K562 (cell line): ENCODE measurements at regions not wholly inside any gene's neighbourhood (a gene's known extent, or its start where the extent isn't known, plus 50 kb on each side); places are given as distances from the start of the nearest gene placed in this dataset.

Experiments used
- ATAC-seq: fragments of 200-7000 bp; cut with Tn5 transposase; 3 replicates; pipeline ENCODE4 v1.9.1; 2020; ENCODE audit warnings: moderate library complexity
- BruUV-seq: library from RNA; stranded (reverse); fragments of 400-500 nt; replicated peaks from 2 replicates; lab custom pipeline; 2021; lab: Mats Ljungman, UMichigan
- CTCF ChIA-PET: fragments of 300-600 bp; formaldehyde crosslinking; extraction: SDS; loops from one replicate; lab custom pipeline; 2021; ENCODE audit warnings: low intra/inter-chr PET ratio; lab: Yijun Ruan, JAX
- POLR2A ChIA-PET: fragments of 300-600, 350-650 bp; sonication (Branson Sonifier 250); formaldehyde crosslinking; extraction: SDS; loops from one replicate; lab custom pipeline; 2021; ENCODE audit warnings: antibody characterized with exemption, inconsistent platforms; lab: Yijun Ruan, JAX
- DNase-seq, 4 experiments: peaks; one replicate each; pipeline versions ENCODE4 v3.0.0 to v3.0.0-alpha.2; 2011 to 2018; ENCODE audit warnings: low spot score in 3 of 4, mixed read lengths in 3 of 4; ENCODE audit errors: extremely low read depth in 1 of 4
- FAIRE-seq: peaks from 2 replicates; lab custom pipeline; 2011; peaks lifted over from hg19 to GRCh38; lab: Jason Lieb, UNC
- H2AFZ ChIP-seq: 2 replicates; pipeline ENCODE4 v1.6.0; 2011; ENCODE audit warnings: low read depth, low read length, control low read depth, inconsistent platforms
- H3K27ac ChIP-seq: fragments of 200-600 bp; 3 replicates; pipeline ENCODE4 v1.8.0; 2011; ENCODE audit warnings: low read depth, mild to moderate bottlenecking, control low read depth, inconsistent platforms, low read length, moderate library complexity, mixed read lengths; ENCODE audit errors: extremely low read depth
- H3K27me3 ChIP-seq, 2 experiments: fragments of 300-600 bp in 1 of 2; 2 replicates in 1 of 2; 3 replicates in 1 of 2; pipeline versions ENCODE4 v1.6.0 to v1.8.0; 2011; ENCODE audit warnings: inconsistent platforms in 2 of 2, low read length in 2 of 2, mild to moderate bottlenecking in 1 of 2, mixed read lengths in 1 of 2, moderate library complexity in 1 of 2; ENCODE audit not compliant: control insufficient read depth in 2 of 2, insufficient read depth in 2 of 2
- H3K36me3 ChIP-seq: fragments of 300-600 bp; 3 replicates; pipeline ENCODE4 v1.8.0; 2011; ENCODE audit warnings: mild to moderate bottlenecking, low read length, inconsistent platforms; ENCODE audit not compliant: control insufficient read depth, insufficient read depth
- H3K4me1 ChIP-seq, 2 experiments: fragments of 200-600 bp in 1 of 2; replicated peaks in 1 of 2; 2 replicates in 1 of 2; 3 replicates in 1 of 2; pipeline versions ENCODE4 v1.5.1 to v1.8.0; 2011; ENCODE audit warnings: inconsistent platforms in 2 of 2, low read length in 2 of 2, mild to moderate bottlenecking in 1 of 2, mixed read lengths in 1 of 2, moderate library complexity in 1 of 2; ENCODE audit not compliant: control insufficient read depth in 2 of 2, insufficient read depth in 2 of 2
- H3K4me2 ChIP-seq: 2 replicates; pipeline ENCODE4 v1.6.1; 2011; ENCODE audit warnings: low read length, control low read depth, inconsistent platforms, mixed read lengths; ENCODE audit not compliant: insufficient read depth
- H3K4me3 ChIP-seq: fragments of 200-600 bp; sonication (generic), shearing (Covaris generic); 2 replicates; pipeline ENCODE4 v1.5.1; 2016; ENCODE audit warnings: control low read depth, inconsistent platforms
- H3K79me2 ChIP-seq: fragments of 200-600 bp; 3 replicates; pipeline ENCODE4 v1.8.0; 2011; ENCODE audit warnings: low read length, inconsistent platforms; ENCODE audit not compliant: control insufficient read depth, insufficient read depth
- H3K9ac ChIP-seq, 2 experiments: 2 replicates each; pipeline versions ENCODE4 v1.6.0 to v1.6.1; 2011; ENCODE audit warnings: low read depth in 2 of 2, low read length in 2 of 2, control low read depth in 1 of 2, inconsistent platforms in 1 of 2, mild to moderate bottlenecking in 1 of 2, mixed read lengths in 1 of 2; ENCODE audit not compliant: insufficient read depth in 1 of 2
- H3K9me1 ChIP-seq: one replicate; pipeline ENCODE4 v1.6.0; 2011; ENCODE audit warnings: inconsistent platforms, mild to moderate bottlenecking, low read length, moderate library complexity; ENCODE audit not compliant: control insufficient read depth, insufficient read depth
- H3K9me3 ChIP-seq: replicated peaks from 2 replicates; pipeline ENCODE4 v1.5.1; 2011; ENCODE audit warnings: low read depth, low read length, inconsistent platforms; ENCODE audit not compliant: control insufficient read depth, insufficient read depth
- H4K20me1 ChIP-seq: replicated peaks from 2 replicates; pipeline ENCODE4 v1.6.1; 2011; ENCODE audit warnings: low read length, inconsistent platforms, mixed read lengths; ENCODE audit not compliant: control insufficient read depth, insufficient read depth
- ARHGAP35 ChIP-seq: fragments of 450-650 bp; IDR thresholded peaks from 2 replicates; pipeline ENCODE4 v1.6.1; 2018; ENCODE audit not compliant: partially characterized antibody
- ATF3 ChIP-seq, 2 experiments: fragments of 450-650 bp in 1 of 2; sonication (generic) in 1 of 2; formaldehyde crosslinking in 1 of 2; IDR thresholded peaks in 1 of 2; conservative IDR thresholded peaks in 1 of 2; 2 replicates each; pipeline versions ENCODE4 v1.6.1 to v1.8.1; 2016 to 2023; ENCODE audit warnings: mild to moderate bottlenecking in 2 of 2, moderate library complexity in 2 of 2, inconsistent platforms in 1 of 2, missing genetic modification reagents in 1 of 2
- E2F4 ChIP-seq: sonication (generic); formaldehyde crosslinking; IDR thresholded peaks from 2 replicates; pipeline ENCODE4 v1.8.0; 2022; ENCODE audit warnings: mild to moderate bottlenecking, low read depth, missing genetic modification reagents
- EWSR1 ChIP-seq: fragments of 450-650 bp; IDR thresholded peaks from 2 replicates; pipeline ENCODE4 v1.6.1; 2018; ENCODE audit warnings: borderline replicate concordance, mild to moderate bottlenecking, low read depth, moderate library complexity; ENCODE audit not compliant: partially characterized antibody
- IFI16 ChIP-seq: fragments of 250-450 bp; sonication (Bioruptor Pico); IDR thresholded peaks from 2 replicates; pipeline ENCODE4 v2.1.2; 2022; ENCODE audit warnings: mild to moderate bottlenecking, inconsistent platforms
- IRF1 ChIP-seq: sonication (generic); formaldehyde crosslinking; IDR thresholded peaks from 2 replicates; pipeline ENCODE4 v1.8.0; 2022; ENCODE audit warnings: missing genetic modification reagents, mild to moderate bottlenecking, borderline replicate concordance
- NR1H2 ChIP-seq: sonication (generic); formaldehyde crosslinking; IDR thresholded peaks from 2 replicates; pipeline ENCODE4 v1.4.0; 2020; ENCODE audit warnings: mild to moderate bottlenecking, missing genetic modification reagents
- REST ChIP-seq, 2 experiments: fragments of 450-650 bp; formaldehyde crosslinking in 1 of 2; IDR thresholded peaks; 2 replicates each; pipeline versions ENCODE4 v1.4.0 to v1.6.1; 2014 to 2020; ENCODE audit warnings: mild to moderate bottlenecking in 2 of 2, borderline replicate concordance in 1 of 2, low read depth in 1 of 2
- U2AF1 ChIP-seq: fragments of 200-400 bp; formaldehyde crosslinking; optimal IDR thresholded peaks from 2 replicates; pipeline ENCODE3; 2017; ENCODE audit warnings: mild to moderate bottlenecking, low read depth, low read length, moderate library complexity
- ZFPM2 ChIP-seq: fragments of 250-450 bp; sonication (Bioruptor Pico); IDR thresholded peaks from 2 replicates; pipeline ENCODE4 v1.5.1; 2022; ENCODE audit warnings: mild to moderate bottlenecking
- ZNF668 ChIP-seq: fragments of 250-450 bp; sonication (Bioruptor Pico); IDR thresholded peaks from 2 replicates; pipeline ENCODE4 v1.8.0; 2022; ENCODE audit warnings: mild to moderate bottlenecking, inconsistent platforms
- WGBS: fragments of 100-300 bp; shearing (Covaris generic); methylation state at CpG from one replicate; pipeline ENCODE4 v1.1.6; 2016; ENCODE audit warnings: low coverage, mixed read lengths; ENCODE audit not compliant: insufficient coverage; ENCODE audit errors: missing lambda C conversion rate; 5-methylcytosine and 5-hydroxymethylcytosine counted together
- in situ Hi-C: fragments of 300-500 bp; cut with MboI; formaldehyde crosslinking; loops from 4 replicates; pipeline ENCODE4 v1.15.0; 2018; ENCODE audit warnings: inconsistent platforms, mixed read lengths
- intact Hi-C: fragments of 100-400 bp; cut with micrococcal nuclease; formaldehyde crosslinking; loops from 2 replicates; pipeline ENCODE4 v1.14.2; 2022

GRCh38 chr5:4942831-4943178 lies 197.3 kb upstream of the ADAMTS16 start:
- in situ Hi-C loops (no loop called here), intact Hi-C loops (loop anchor here (2.0 kb wide), 1 partner anchor 64 kb away; no protein-coding TSS in a partner anchor)
- Histone ChIP-seq H3K4me2 (no peak overlapping the region), H3K79me2 (no peaks in the 10 kb centered on the region), H3K27ac (no peak overlapping the region), H2AFZ (no peak overlapping the region), H3K4me3 (no peak overlapping the region), H3K36me3 (no peaks in the 10 kb centered on the region), H3K27me3 (peaks cover 7 to 20% of the 10 kb centered on the region in 2 experiments; a peak in 3 of 5 replicates), H3K4me1 (0 out of 5 replicates have a peak, but pooled peaks cover 0 to 3% of the 10 kb centered on the region in 2 experiments), H4K20me1 (no peaks in the 10 kb centered on the region), H3K9me1 (no peaks in the 10 kb centered on the region), H3K9ac (no peak overlapping the region), H3K9me3 (no peaks in the 10 kb centered on the region)
- FAIRE-seq (no peak), DNase-seq (no peak), ATAC-seq (0 out of 3 replicates have a peak, but pooled peaks have one; percentile 25)
- WGBS, result 3% methylated on average over 9 of the region's 9 CpGs
- BruUV-seq, result no TSS peak
- ChIA-PET CTCF (no interaction called here), POLR2A (no interaction called here)
- TF ChIP-seq REST (IDR thresholded peaks at IDR 0.05; ENCODE audit: borderline replicate concordance) (no peak), REST (CRISPR knock-in tag; IDR thresholded peaks at IDR 0.05; ENCODE audit: low read depth) (no peak), ZNF668 (CRISPR knock-in tag) (no peak), ARHGAP35 (no peak), E2F4 (CRISPR knock-in tag) (no peak), NR1H2 (CRISPR knock-in tag) (no peak), IFI16 (no peak), ZFPM2 (no peak), EWSR1 (no peak), IRF1 (CRISPR knock-in tag) (no peak), U2AF1 (no peak), ATF3 (IDR thresholded peaks at IDR 0.05) (no peak), ATF3 (CRISPR knock-in tag; conservative IDR thresholded peaks at IDR 0.05) (no peak)
